NT2/D1 (cell line): ENCODE measurements at regions not wholly inside any gene's neighbourhood (a gene's known extent, or its start where the extent isn't known, plus 50 kb on each side); places are given as distances from the start of the nearest gene placed in this dataset.

Source experiments
- DNase-seq: peaks from one replicate; pipeline ENCODE4 v3.0.0-alpha.2; 2011; ENCODE audit warnings: low read depth, low spot score
- H3K27me3 ChIP-seq: 2 replicates; pipeline ENCODE4 v1.6.0; 2011; ENCODE audit warnings: mild to moderate bottlenecking; ENCODE audit not compliant: insufficient read length, insufficient read depth
- H3K36me3 ChIP-seq: 2 replicates; pipeline ENCODE4 v1.6.1; 2011; ENCODE audit warnings: mild to moderate bottlenecking, low read length, mixed read lengths; ENCODE audit not compliant: insufficient read depth, insufficient read length
- H3K4me1 ChIP-seq: 2 replicates; pipeline ENCODE4 v1.5.1; 2011; ENCODE audit not compliant: insufficient read depth, insufficient read length
- H3K4me3 ChIP-seq: 2 replicates; pipeline ENCODE4 v1.5.1; 2011; ENCODE audit warnings: low read depth; ENCODE audit not compliant: insufficient read length
- H3K9ac ChIP-seq: 2 replicates; pipeline ENCODE4 v1.6.0; 2011; ENCODE audit warnings: low read depth; ENCODE audit not compliant: insufficient read length
- H3K9me3 ChIP-seq: 2 replicates; pipeline ENCODE4 v1.5.1; 2011; ENCODE audit warnings: mild to moderate bottlenecking, low read length; ENCODE audit not compliant: insufficient read depth
- SUZ12 ChIP-seq: IDR thresholded peaks from 2 replicates; pipeline ENCODE4 v1.6.1; 2011; ENCODE audit not compliant: insufficient read length, insufficient read depth; ENCODE audit errors: extremely low read depth
- YY1 ChIP-seq: IDR thresholded peaks from 2 replicates; pipeline ENCODE4 v1.6.1; 2011; ENCODE audit not compliant: insufficient read length, insufficient read depth
- ZNF274 ChIP-seq: IDR thresholded peaks from 2 replicates; pipeline ENCODE4 v1.6.1; 2011; ENCODE audit warnings: mild to moderate bottlenecking, low read depth, low read length

- Histone ChIP-seq H3K4me1 (no peaks in the 10 kb centered on the region), H3K9me3 (no peaks in the 10 kb centered on the region), H3K36me3 (no peaks in the 10 kb centered on the region), H3K4me3 (no peak overlapping the region), H3K27me3 (no peaks in the 10 kb centered on the region), H3K9ac (no peak overlapping the region)
- DNase-seq = no peak
- TF ChIP-seq SUZ12 = no peak
- no peak for TF ChIP-seq ZNF274
- no peak for TF ChIP-seq YY1
Measured at GRCh38 chr16:52256310-52257078, 290.4 kb downstream of the TOX3 start.

- H3K27me3 ChIP-seq = no peaks in the 10 kb centered on the region
- DNase-seq = no peak
- H3K9me3 ChIP-seq = no peaks in the 10 kb centered on the region
- no peak for TF ChIP-seq YY1
- TF ChIP-seq ZNF274 = no peak
- no peak for TF ChIP-seq SUZ12
- no peaks in the 10 kb centered on the region for H3K4me1 ChIP-seq
- no peak overlapping the region for H3K4me3 ChIP-seq
- no peaks in the 10 kb centered on the region for H3K36me3 ChIP-seq
- no peak overlapping the region for H3K9ac ChIP-seq
Measured at GRCh38 chr16:52254746-52255145, 292.2 kb downstream of the TOX3 start.

- Histone ChIP-seq H3K9ac (no peak overlapping the region), H3K4me1 (no peaks in the 10 kb centered on the region), H3K27me3 (no peaks in the 10 kb centered on the region), H3K9me3 (no peaks in the 10 kb centered on the region; the same call in 1 of the 2 replicates), H3K36me3 (no peaks in the 10 kb centered on the region), H3K4me3 (no peak overlapping the region)
- no peak for TF ChIP-seq ZNF274
- no peak for TF ChIP-seq YY1
- no peak for TF ChIP-seq SUZ12
- no peak for DNase-seq
Measured at GRCh38 chr16:52252680-52253079, 294.3 kb downstream of the TOX3 start.

GRCh38 chr16:52251495-52251894 is 295.4 kb downstream of the TOX3 start:
- no peak for DNase-seq
- Histone ChIP-seq H3K4me1 (no peaks in the 10 kb centered on the region), H3K9me3 (peaks cover 11% of the 10 kb centered on the region; the same call in 1 of the 2 replicates), H3K9ac (no peak overlapping the region), H3K4me3 (no peak overlapping the region), H3K27me3 (no peaks in the 10 kb centered on the region), H3K36me3 (no peaks in the 10 kb centered on the region)
- TF ChIP-seq YY1 (no peak), ZNF274 (no peak), SUZ12 (no peak)

GRCh38 chr16:52247737-52248136 is 299.2 kb downstream of the TOX3 start:
- peaks cover 16% of the 10 kb centered on the region; the same call in 1 of the 2 replicates for H3K9me3 ChIP-seq
- no peaks in the 10 kb centered on the region for H3K27me3 ChIP-seq
- H3K36me3 ChIP-seq = no peaks in the 10 kb centered on the region
- H3K4me3 ChIP-seq = no peak overlapping the region
- H3K9ac ChIP-seq = no peak overlapping the region
- H3K4me1 ChIP-seq = no peaks in the 10 kb centered on the region
- DNase-seq = no peak
- TF ChIP-seq YY1 (no peak), SUZ12 (no peak), ZNF274 (no peak)

GRCh38 chr16:52238710-52239109 is 308.2 kb downstream of the TOX3 start:
- TF ChIP-seq ZNF274 (no peak), YY1 (no peak), SUZ12 (no peak)
- Histone ChIP-seq H3K36me3 (no peaks in the 10 kb centered on the region), H3K4me3 (no peak overlapping the region), H3K4me1 (no peaks in the 10 kb centered on the region), H3K27me3 (no peaks in the 10 kb centered on the region), H3K9me3 (no peaks in the 10 kb centered on the region), H3K9ac (no peak overlapping the region)
- DNase-seq = no peak

- DNase-seq = no peak
- H3K4me1 ChIP-seq = no peaks in the 10 kb centered on the region
- H3K9ac ChIP-seq = no peak overlapping the region
- H3K4me3 ChIP-seq = no peak overlapping the region
- H3K27me3 ChIP-seq = no peaks in the 10 kb centered on the region
- no peak for TF ChIP-seq SUZ12
- no peaks in the 10 kb centered on the region for H3K9me3 ChIP-seq
- H3K36me3 ChIP-seq = no peaks in the 10 kb centered on the region
Measured at GRCh38 chr16:52237823-52238222, 309.1 kb downstream of the TOX3 start.
